ENCODE measurements at regions not wholly inside any gene's neighbourhood (a gene's known extent, or its start where the extent isn't known, plus 50 kb on each side); places are given as distances from the start of the nearest gene placed in this dataset.

- Histone ChIP-seq H2BK12ac (ENCODE audit: low read depth, low read length) (no peak overlapping the region), H2BK120ac (replicated peaks; ENCODE audit: low read depth, low read length) (no peak overlapping the region), H3K4me2 (ENCODE audit: insufficient read depth in 1 of 2, low read depth in 2 of 2, low read length in 2 of 2) (peak overlapping the region in 1 of 2 experiments; percentile 20; a peak in 1 of 4 replicates), H3K79me2 (ENCODE audit: control insufficient read depth in 1 of 2, insufficient read depth in 2 of 2, low read length in 2 of 2) (no peaks in the 10 kb centered on the region), H3K9me3 (ENCODE audit: insufficient read depth in 2 of 2, low read depth in 1 of 2, low read length in 1 of 2) (no peaks in the 10 kb centered on the region), H3K79me1 (ENCODE audit: low read depth, low read length) (no peaks in the 10 kb centered on the region), H2AK5ac (ENCODE audit: low read depth, low read length) (no peak overlapping the region), H3K14ac (ENCODE audit: insufficient read length) (no peak overlapping the region), H2BK20ac (ENCODE audit: low read length) (0 out of 2 replicates have a peak overlapping the region, but pooled peaks have one; percentile 21), H2BK5ac (ENCODE audit: low read depth, low read length) (no peak overlapping the region), H3K27me3 (replicated peaks in 1 of 4; ENCODE audit: control insufficient read depth in 3 of 4, extremely low read depth in 1 of 4, insufficient read depth in 3 of 4, low read length in 3 of 4) (no peaks in the 10 kb centered on the region; a peak in 1 of 7 replicates), H2AFZ (ENCODE audit: low read length) (0 out of 2 replicates have a peak overlapping the region, but pooled peaks have one; percentile 24), H4K91ac (replicated peaks; ENCODE audit: insufficient read length, low read length) (no peak overlapping the region), H3K9ac (replicated peaks in 1 of 4; ENCODE audit: extremely low read depth in 1 of 4, low read depth in 3 of 4, low read length in 3 of 4) (no peak overlapping the region), H3K23ac (ENCODE audit: insufficient read length) (no peak overlapping the region), H3K36me3 (ENCODE audit: control insufficient read depth in 2 of 4, insufficient read depth in 4 of 4, low read length in 3 of 4) (no peaks in the 10 kb centered on the region), H3K18ac (ENCODE audit: extremely low read depth, low read length) (no peak overlapping the region), H3K4me1 (replicated peaks in 1 of 4; ENCODE audit: control insufficient read depth in 3 of 4, insufficient read depth in 4 of 4, low read length in 3 of 4) (peaks cover 1 to 5% (median 2%) of the 10 kb centered on the region in 4 experiments; a peak in 3 of 7 replicates), H3K27ac (ENCODE audit: low read depth, low read length) (no peak overlapping the region), H4K8ac (ENCODE audit: extremely low read depth, insufficient read depth, low read length) (no peak overlapping the region), H4K20me1 (replicated peaks in 1 of 2; ENCODE audit: control insufficient read depth in 1 of 2, insufficient read depth in 2 of 2, low read length in 2 of 2) (no peaks in the 10 kb centered on the region), H3K4ac (replicated peaks; ENCODE audit: insufficient read length, low read depth, low read length) (no peak overlapping the region), H4K5ac (ENCODE audit: insufficient read length, low read depth, low read length) (no peak overlapping the region), H3K4me3 (ENCODE audit: extremely low read depth in 1 of 4, insufficient read depth in 2 of 4, low read depth in 3 of 4, low read length in 4 of 4) (no peak overlapping the region), H3K23me2 (ENCODE audit: low read depth, low read length) (no peaks in the 10 kb centered on the region), H2BK15ac (ENCODE audit: low read length) (no peak overlapping the region), H3K56ac (replicated peaks; ENCODE audit: insufficient read length, low read depth, low read length) (no peak overlapping the region)
- 69% methylated on average over 3 of the region's 3 CpGs; no CpG with 5 or more reads in 1 of the 2 experiments for WGBS, 2 experiments (ENCODE audit: extremely low coverage in 1 of 2, insufficient coverage in 1 of 2, insufficient read length in 1 of 2, insufficient replicate concordance in 2 of 2, low coverage in 1 of 2, low lambda C conversion rate in 2 of 2, missing lambda C conversion rate in 1 of 2)
- POLR2A ChIA-PET (ENCODE audit: partially characterized antibody), result no interaction called here
- DNase-seq (ENCODE audit: low read depth in 1 of 2, low spot score in 2 of 2) (no peak), FAIRE-seq (no peak)
- CTCF ChIA-PET (ENCODE audit: partially characterized antibody), result interaction anchor here (0.6 to 2.2 kb wide), 2 partner anchors 12 to 19 kb away, joined by 3 to 5 read pairs; no protein-coding TSS in a partner anchor
- TF ChIP-seq CEBPB (IDR thresholded peaks at IDR 0.05; ENCODE audit: low read depth, low read length) (no peak), SRF (IDR thresholded peaks at IDR 0.05; ENCODE audit: low read depth, low read length) (no peak), ASH2L (IDR thresholded peaks at IDR 0.05; ENCODE audit: low read length) (no peak), BCL11A (IDR thresholded peaks at IDR 0.05; ENCODE audit: low read depth in 2 of 2, low read length in 2 of 2) (no peak), SP2 (IDR thresholded peaks at IDR 0.05; ENCODE audit: low read length) (no peak), CTCF (IDR thresholded peaks at IDR 0.05; ENCODE audit: control extremely low read depth in 1 of 3, insufficient read depth in 1 of 3, low read depth in 1 of 3, low read length in 3 of 3) (no peak), BRCA1 (IDR thresholded peaks at IDR 0.05; ENCODE audit: low read depth, low read length) (no peak), TCF12 (IDR thresholded peaks at IDR 0.05; ENCODE audit: low read depth, low read length) (no peak), RNF2 (IDR thresholded peaks at IDR 0.05; ENCODE audit: borderline replicate concordance, low read depth, low read length, missing control alignments, poor library complexity, severe bottlenecking) (no peak), JUN (IDR thresholded peaks at IDR 0.05; ENCODE audit: low read depth, low read length) (no peak), RXRA (IDR thresholded peaks at IDR 0.05; ENCODE audit: insufficient read depth, low read depth, low read length) (no peak), SUZ12 (IDR thresholded peaks at IDR 0.05; ENCODE audit: low read length) (no peak)
Observed at GRCh38 chr11:86148345-86148747, 79.5 kb upstream of the PICALM start.
